ENCODE measurements at regions not wholly inside any gene's neighbourhood (a gene's known extent, or its start where the extent isn't known, plus 50 kb on each side); places are given as distances from the start of the nearest gene placed in this dataset.

DNA sequence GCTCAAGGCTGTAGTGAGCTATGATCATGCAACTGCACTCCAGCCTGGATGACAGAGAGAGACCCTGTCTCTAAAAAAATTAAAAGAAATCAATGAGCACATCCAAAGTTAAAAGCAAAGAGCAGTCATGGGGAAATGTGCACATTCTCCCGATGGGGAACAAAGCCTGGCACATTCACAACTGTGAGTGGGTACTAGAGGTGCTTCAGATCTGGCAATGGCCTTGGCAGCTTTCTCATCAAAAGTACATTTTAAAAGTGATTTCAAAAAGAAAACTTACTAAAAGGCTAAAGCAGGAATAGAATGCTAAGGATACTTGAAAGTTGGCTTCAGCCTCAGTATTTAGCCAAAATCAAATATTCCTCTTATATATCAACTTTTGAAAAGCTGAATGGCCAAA, 145.9 kb upstream of the MAOA start:
- no peak overlapping the region for H3K4me3 ChIP-seq (replicated peaks; ENCODE audit: low read depth, low read length)

DNA sequence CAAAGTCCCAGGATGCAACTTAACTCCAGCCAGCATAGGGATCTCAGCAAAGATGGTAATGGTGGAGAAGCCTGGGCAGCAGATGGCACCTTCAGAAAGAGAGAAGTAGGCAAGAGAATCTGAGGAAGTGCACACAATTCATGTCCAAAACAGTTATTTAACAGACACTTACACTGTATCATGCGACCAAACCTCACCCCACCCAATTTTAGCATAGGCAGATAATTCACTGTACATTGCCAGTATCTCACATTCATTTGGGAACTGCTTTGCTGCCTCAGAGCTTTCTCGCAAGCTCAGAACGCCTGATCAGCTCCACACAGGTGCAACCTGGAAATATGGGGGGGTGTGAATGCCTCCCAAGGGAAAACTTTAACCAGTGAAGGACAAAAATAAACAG, 143.0 kb upstream of the MAOA start:
- TF ChIP-seq CTCF (IDR thresholded peaks at IDR 0.05; ENCODE audit: low read depth, low read length, missing control alignments), result no peak
- DNase-seq (ENCODE audit: extremely low read depth, low read depth), result no peak
- no peak overlapping the region for H3K4me3 ChIP-seq (replicated peaks; ENCODE audit: low read depth, low read length)

More for the DNA sequence above, 145.9 kb upstream of the MAOA start:
- no peak for DNase-seq (ENCODE audit: extremely low read depth, low read depth)
- TF ChIP-seq CTCF (IDR thresholded peaks at IDR 0.05; ENCODE audit: low read depth, low read length, missing control alignments), result no peak

- DNase-seq (ENCODE audit: extremely low read depth, low read depth), result no peak
- TF ChIP-seq CTCF (IDR thresholded peaks at IDR 0.05; ENCODE audit: low read depth, low read length, missing control alignments), result no peak
- no peak overlapping the region for H3K4me3 ChIP-seq (replicated peaks; ENCODE audit: low read depth, low read length)
Observed at GRCh38 chrX:43514820-43515219, 141.3 kb upstream of the MAOA start.

- TF ChIP-seq CTCF (IDR thresholded peaks at IDR 0.05; ENCODE audit: low read depth, low read length, missing control alignments), result no peak
- no peak for DNase-seq (ENCODE audit: extremely low read depth, low read depth)
Observed at GRCh38 chrX:43522582-43522981, 133.5 kb upstream of the MAOA start.

GRCh38 chrX:43525901-43526610, 130.0 kb upstream of the MAOA start:
- TF ChIP-seq CTCF (IDR thresholded peaks at IDR 0.05; ENCODE audit: low read depth, low read length, missing control alignments), result no peak
- H3K4me3 ChIP-seq (replicated peaks; ENCODE audit: low read depth, low read length), result no peak overlapping the region
- no peak for DNase-seq (ENCODE audit: extremely low read depth, low read depth)

More at GRCh38 chrX:43522582-43522981, 133.5 kb upstream of the MAOA start:
- H3K4me3 ChIP-seq (replicated peaks; ENCODE audit: low read depth, low read length), result no peak overlapping the region

DNA sequence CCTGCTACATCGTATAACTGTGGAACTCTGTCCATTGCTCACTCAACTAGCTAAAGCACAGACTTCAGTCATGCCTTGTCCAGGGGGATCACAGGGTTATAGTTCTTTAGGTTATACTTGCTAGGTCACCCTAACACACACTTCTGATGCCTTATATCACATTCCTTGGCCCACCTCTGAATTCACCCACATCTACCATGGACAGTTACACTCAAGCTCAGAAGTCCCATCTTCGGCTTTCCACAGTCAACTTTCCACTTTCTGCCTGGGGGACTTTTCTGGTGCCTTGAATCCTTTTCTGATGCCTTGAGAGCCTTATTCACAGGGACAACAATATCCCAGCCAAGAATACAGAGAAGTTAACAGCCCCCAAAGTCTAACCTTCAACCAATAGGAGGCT, 129.2 kb upstream of the MAOA start:
- no peak for TF ChIP-seq CTCF (IDR thresholded peaks at IDR 0.05; ENCODE audit: low read depth, low read length, missing control alignments)
- no peak for DNase-seq (ENCODE audit: extremely low read depth, low read depth)
- no peak overlapping the region for H3K4me3 ChIP-seq (replicated peaks; ENCODE audit: low read depth, low read length)

GRCh38 chrX:43527801-43528200, 128.3 kb upstream of the MAOA start:
- TF ChIP-seq CTCF (IDR thresholded peaks at IDR 0.05; ENCODE audit: low read depth, low read length, missing control alignments), result no peak
- no peak for DNase-seq (ENCODE audit: extremely low read depth, low read depth)
- no peak overlapping the region for H3K4me3 ChIP-seq (replicated peaks; ENCODE audit: low read depth, low read length)

All from HFF-Myc (cell line).